ENCODE measurements at regions not wholly inside any gene's neighbourhood (a gene's known extent, or its start where the extent isn't known, plus 50 kb on each side); places are given as distances from the start of the nearest gene placed in this dataset.

- DNase-seq (ENCODE audit: low read depth), result no peak
Measured at GRCh38 chr10:7478727-7479457, 68.1 kb upstream of the SFMBT2 start.

- DNase-seq (ENCODE audit: low read depth), result no peak
Measured at GRCh38 chr10:7477538-7478334, 66.9 kb upstream of the SFMBT2 start.

GRCh38 chr10:7475939-7476338 lies 65.1 kb upstream of the SFMBT2 start:
- DNase-seq (ENCODE audit: low read depth), result no peak

- no peak for DNase-seq (ENCODE audit: low read depth)
Measured at GRCh38 chr10:7475046-7475911, 64.4 kb upstream of the SFMBT2 start.

GRCh38 chr10:7474388-7474787 lies 63.6 kb upstream of the SFMBT2 start:
- DNase-seq (ENCODE audit: low read depth), result no peak

GRCh38 chr10:7473474-7473873 lies 62.6 kb upstream of the SFMBT2 start:
- no peak for DNase-seq (ENCODE audit: low read depth)

- DNase-seq (ENCODE audit: low read depth), result no peak
Measured at GRCh38 chr10:7471720-7472367, 61.0 kb upstream of the SFMBT2 start.

GRCh38 chr10:7470371-7470770 lies 59.5 kb upstream of the SFMBT2 start:
- DNase-seq (ENCODE audit: low read depth), result no peak

- DNase-seq (ENCODE audit: low read depth), result no peak
Measured at GRCh38 chr10:7467031-7467667, 56.3 kb upstream of the SFMBT2 start.

- DNase-seq (ENCODE audit: low read depth), result no peak
Measured at GRCh38 chr10:7464691-7465090, 53.9 kb upstream of the SFMBT2 start.
